Embryonic facial prominence (tissue), 1 donor: ENCODE measurements at regions not wholly inside any gene's neighbourhood (a gene's known extent, or its start where the extent isn't known, plus 50 kb on each side); places are given as distances from the start of the nearest gene placed in this dataset.

ENCODE experiments used
- DNase-seq: peaks from one replicate; pipeline ENCODE4 v3.0.0-alpha.2; 2016; ENCODE audit errors: extremely low spot score

DNA sequence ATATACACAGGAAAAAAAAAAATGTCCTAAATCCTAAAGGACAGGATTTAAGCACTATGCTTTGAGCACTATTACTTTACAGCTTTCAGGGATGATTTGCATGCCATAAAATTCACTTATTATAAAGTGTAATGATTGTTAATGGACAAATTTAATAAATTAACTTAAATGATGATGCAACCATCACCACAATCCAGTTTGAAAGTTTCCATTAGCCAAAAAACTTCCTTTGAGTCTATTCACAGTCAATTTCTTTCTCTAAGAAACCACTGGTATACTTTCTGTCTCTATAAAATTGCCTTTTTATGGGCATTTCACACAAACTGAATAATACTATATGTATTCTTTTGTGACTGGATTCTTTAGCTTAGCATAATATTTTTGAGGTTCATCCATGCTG lies 111.1 kb upstream of the RIOK3 start:
- DNase-seq, result no peak

GRCh38 chr18:23342506-23342905 lies 110.6 kb upstream of the RIOK3 start:
- DNase-seq, result no peak

- no peak for DNase-seq
Observed at GRCh38 chr18:23350188-23350587, 102.9 kb upstream of the RIOK3 start.

- DNase-seq, result no peak
Observed at GRCh38 chr18:23351521-23351920, 101.6 kb upstream of the RIOK3 start.

DNA sequence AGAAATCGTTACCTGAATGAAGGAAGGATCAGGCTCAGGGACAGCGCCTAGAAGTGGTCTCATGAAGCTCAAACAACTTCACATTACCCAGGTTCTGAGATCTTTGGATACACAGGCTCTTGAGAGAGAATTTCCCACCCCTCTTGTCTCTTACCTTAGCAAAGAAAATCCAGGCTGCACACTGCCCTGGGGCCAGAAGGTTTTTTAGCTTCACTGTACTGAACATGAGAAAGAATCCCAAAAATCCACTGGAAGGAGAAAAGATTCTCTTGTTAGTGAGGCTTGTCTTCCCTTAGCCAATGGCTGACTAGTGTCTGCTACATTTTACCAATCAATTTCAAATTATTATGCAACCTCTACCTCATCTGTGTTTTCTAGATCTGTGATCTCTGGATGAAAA lies 101.0 kb upstream of the RIOK3 start:
- no peak for DNase-seq

GRCh38 chr18:23353459-23353858 lies 99.6 kb upstream of the RIOK3 start:
- no peak for DNase-seq

DNA sequence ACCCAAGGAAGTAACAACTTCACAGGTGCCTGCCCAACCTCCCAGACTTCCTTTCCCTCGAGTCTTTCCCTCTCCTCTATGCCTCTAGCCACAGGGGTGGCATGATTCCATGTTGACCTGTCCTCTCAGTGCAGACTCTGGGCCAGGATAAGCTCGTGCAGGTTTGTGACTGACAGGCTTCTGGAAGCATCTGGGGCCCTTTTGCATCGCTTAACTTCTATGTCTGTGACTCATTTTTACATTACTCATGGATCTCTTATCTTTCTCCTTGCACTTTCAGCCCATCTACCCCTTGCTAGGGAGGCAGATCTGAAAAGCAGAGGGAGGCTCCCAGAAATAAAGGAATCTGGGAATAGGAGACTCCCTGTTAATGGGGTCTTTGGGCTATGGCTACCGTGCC lies 98.5 kb upstream of the RIOK3 start:
- DNase-seq, result no peak

- no peak for DNase-seq
Observed at GRCh38 chr18:23355206-23355605, 97.9 kb upstream of the RIOK3 start.

- DNase-seq, result no peak
Observed at GRCh38 chr18:23356424-23356823, 96.7 kb upstream of the RIOK3 start.

DNA sequence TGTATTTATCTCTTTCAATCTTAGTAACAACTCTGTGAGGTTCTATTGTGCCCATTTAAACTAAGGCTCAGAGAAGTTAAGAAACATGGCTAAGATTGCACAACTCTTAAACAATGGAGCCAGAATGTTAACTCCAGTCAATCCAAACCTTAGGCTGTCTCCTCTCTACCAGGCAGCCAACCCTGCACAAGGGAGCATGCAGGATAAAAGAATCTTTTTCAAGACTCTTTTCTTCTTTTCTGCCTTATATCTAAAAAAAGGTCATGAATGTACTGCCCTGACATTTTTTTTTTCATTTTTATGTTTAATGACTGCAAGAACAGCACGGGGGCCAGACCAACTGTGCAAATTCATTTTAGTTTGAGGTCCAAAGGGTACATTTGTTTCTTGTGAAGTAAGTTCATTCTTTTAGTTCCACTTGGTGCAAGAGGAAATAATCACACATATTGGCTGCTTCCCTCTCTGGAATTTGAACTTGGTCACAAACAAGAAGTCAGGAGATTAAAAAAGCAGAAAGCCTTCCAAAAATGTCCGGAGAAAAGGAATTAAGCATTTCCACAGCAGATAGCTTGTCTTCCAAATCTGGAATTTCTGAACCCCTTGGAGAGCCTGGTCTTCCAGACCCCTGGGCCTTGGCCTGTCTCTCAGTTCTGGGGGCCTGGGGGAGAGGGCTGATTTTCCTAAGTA lies 96.0 kb upstream of the RIOK3 start:
- DNase-seq, result no peak

GRCh38 chr18:23357996-23358594 lies 95.0 kb upstream of the RIOK3 start:
- no peak for DNase-seq

DNA sequence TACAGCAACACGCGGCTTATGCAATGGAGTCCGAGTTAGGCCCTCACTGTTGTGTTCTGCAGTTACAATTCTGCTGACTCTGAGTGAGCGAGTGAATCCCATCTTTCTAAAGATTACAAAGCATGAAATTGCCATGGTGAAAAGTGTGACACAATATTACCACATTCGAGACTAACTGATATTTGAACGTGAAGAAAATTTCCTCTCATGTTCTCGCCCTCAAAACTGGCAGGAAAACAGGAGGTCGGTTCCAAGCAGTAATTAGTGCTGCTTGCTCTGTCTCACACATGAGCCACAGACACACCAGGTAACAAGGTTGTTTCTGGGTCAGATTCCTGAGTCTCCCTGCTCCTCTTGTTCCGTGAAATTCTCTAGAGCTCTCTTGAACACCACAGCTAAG lies 93.7 kb upstream of the RIOK3 start:
- DNase-seq, result no peak

DNA sequence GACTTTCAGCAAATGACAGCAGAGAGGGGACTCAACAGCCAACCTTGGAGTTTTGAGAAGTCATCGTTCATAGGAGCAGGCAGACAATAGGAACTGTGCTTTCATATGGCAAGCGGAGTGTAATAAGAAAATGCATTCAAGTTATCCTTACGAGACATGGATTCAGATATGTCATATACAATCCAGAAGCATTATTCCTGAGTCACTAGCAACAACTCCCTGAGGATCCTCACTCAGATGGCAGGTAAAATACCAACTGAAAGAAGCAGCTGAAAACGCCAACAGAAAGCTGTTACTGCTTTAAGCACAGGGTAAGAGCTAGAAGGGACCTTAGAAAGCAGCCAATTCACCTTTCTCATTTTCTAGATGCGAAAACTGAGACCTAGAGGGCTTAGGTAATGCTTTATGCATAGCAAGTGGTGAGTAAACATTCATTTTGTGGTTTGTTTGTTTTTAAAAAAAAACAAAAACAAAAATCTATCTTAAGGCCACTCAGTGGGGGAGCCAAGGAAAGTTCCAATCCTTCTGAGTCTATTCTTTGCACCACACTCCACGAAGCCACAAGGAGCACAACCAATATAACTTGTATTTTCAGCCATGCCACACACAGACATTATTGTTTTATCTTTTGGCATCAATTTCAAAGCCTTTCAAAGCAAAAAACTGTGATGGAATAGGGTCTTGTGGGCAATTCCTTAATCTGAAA lies 89.1 kb upstream of the RIOK3 start:
- DNase-seq, result no peak

- no peak for DNase-seq
Observed at GRCh38 chr18:23365602-23366001, 87.5 kb upstream of the RIOK3 start.

DNA sequence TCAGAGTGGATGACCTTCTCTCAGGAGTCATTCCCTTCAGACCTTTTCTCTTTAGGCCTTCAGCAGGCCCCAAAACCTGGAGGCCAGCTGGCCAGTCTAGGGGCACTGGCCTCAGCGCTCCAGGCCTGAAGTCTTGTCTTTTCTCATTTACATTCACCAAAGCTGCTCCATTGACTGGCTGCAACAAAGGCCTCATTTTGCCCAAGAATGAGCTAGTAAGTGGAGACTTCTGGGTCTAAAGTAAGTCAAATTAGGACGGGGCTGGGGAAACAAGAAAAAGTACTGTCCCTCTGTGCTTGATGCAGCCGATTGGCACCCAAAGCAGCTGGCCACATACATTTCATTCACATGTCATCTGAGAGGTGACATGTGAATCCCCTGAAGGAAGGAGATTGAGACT lies 83.8 kb upstream of the RIOK3 start:
- DNase-seq, result no peak

GRCh38 chr18:23373570-23373969 lies 79.5 kb upstream of the RIOK3 start:
- no peak for DNase-seq

DNA sequence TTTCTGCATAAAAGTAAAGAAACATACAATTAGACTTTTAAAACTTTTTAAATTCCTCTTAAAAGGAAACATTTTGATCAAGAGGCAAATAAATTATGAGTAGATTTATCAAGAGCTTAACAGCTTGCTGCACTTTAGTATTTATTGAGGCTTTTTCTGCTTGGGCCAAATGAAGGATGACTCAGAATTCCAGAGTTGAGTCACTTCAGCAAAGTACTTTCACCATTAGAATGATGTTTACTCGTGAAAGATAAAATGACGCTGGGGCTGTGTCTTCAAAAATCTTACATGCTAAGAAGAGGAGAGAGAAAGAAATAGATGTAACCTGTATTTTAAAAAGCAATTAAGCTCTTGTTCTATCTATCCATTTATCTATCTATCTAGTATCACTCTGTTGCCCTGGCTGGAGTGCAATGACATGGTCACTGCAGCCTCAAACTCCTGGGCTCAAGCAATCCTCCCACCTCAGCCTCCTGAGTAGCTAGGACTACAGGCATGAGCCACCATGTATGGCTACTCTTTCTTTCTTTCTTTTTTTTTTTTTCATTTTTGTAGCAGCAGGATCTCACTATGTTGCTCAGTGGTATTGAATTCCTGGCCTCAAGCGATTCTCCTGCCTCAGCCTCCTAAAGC lies 75.3 kb upstream of the RIOK3 start:
- no peak for DNase-seq

GRCh38 chr18:23378302-23378686 lies 74.8 kb upstream of the RIOK3 start:
- no peak for DNase-seq

DNA sequence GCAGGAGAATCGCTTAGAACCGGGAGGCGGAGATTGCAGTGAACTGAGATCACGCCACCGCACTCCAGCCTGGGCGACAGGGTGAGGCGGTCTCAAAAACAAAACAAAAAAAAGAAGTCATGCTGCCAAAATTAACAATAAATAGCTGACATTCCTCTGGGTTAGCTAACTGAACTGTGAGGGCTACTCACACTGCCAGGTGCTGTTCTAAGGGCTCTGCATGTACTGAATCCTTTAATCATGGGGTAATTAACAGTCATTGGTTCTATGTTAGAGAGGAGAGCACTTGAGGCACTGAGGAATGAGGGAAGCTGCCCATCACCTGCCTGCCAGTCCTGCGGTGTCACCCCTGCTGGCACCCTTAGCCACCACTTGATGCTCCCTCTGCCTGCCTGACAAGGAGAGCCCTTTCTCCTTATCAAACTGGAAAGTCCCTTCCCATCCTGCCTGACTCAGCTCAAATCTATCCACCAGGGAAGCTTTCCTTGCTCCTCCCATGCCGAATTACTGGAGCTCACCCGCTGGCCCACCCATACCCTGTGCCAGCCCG lies 73.0 kb upstream of the RIOK3 start:
- DNase-seq, result no peak

GRCh38 chr18:23380817-23381216 lies 72.3 kb upstream of the RIOK3 start:
- DNase-seq, result no peak

GRCh38 chr18:23383494-23383893 lies 69.6 kb upstream of the RIOK3 start:
- DNase-seq, result no peak
